K562 (cell line): ENCODE measurements at regions not wholly inside any gene's neighbourhood (a gene's known extent, or its start where the extent isn't known, plus 50 kb on each side); places are given as distances from the start of the nearest gene placed in this dataset.

Experiments
- ATAC-seq: fragments of 200-7000 bp; cut with Tn5 transposase; 3 replicates; pipeline ENCODE4 v1.9.1; 2020; ENCODE audit warnings: moderate library complexity
- BruUV-seq: library from RNA; stranded (reverse); fragments of 400-500 nt; replicated peaks from 2 replicates; lab custom pipeline; 2021; lab: Mats Ljungman, UMichigan
- CTCF ChIA-PET: fragments of 300-600 bp; formaldehyde crosslinking; extraction: SDS; loops from one replicate; lab custom pipeline; 2021; ENCODE audit warnings: low intra/inter-chr PET ratio; lab: Yijun Ruan, JAX
- POLR2A ChIA-PET: fragments of 300-600, 350-650 bp; sonication (Branson Sonifier 250); formaldehyde crosslinking; extraction: SDS; loops from one replicate; lab custom pipeline; 2021; ENCODE audit warnings: antibody characterized with exemption, inconsistent platforms; lab: Yijun Ruan, JAX
- DNase-seq, 4 experiments: peaks; one replicate each; pipeline versions ENCODE4 v3.0.0 to v3.0.0-alpha.2; 2011 to 2018; ENCODE audit warnings: low spot score in 3 of 4, mixed read lengths in 3 of 4; ENCODE audit errors: extremely low read depth in 1 of 4
- FAIRE-seq: peaks from 2 replicates; lab custom pipeline; 2011; peaks lifted over from hg19 to GRCh38; lab: Jason Lieb, UNC
- H2AFZ ChIP-seq: 2 replicates; pipeline ENCODE4 v1.6.0; 2011; ENCODE audit warnings: low read depth, low read length, control low read depth, inconsistent platforms
- H3K27ac ChIP-seq: fragments of 200-600 bp; 3 replicates; pipeline ENCODE4 v1.8.0; 2011; ENCODE audit warnings: low read depth, mild to moderate bottlenecking, control low read depth, inconsistent platforms, low read length, moderate library complexity, mixed read lengths; ENCODE audit errors: extremely low read depth
- H3K27me3 ChIP-seq, 2 experiments: fragments of 300-600 bp in 1 of 2; 2 replicates in 1 of 2; 3 replicates in 1 of 2; pipeline versions ENCODE4 v1.6.0 to v1.8.0; 2011; ENCODE audit warnings: inconsistent platforms in 2 of 2, low read length in 2 of 2, mild to moderate bottlenecking in 1 of 2, mixed read lengths in 1 of 2, moderate library complexity in 1 of 2; ENCODE audit not compliant: control insufficient read depth in 2 of 2, insufficient read depth in 2 of 2
- H3K36me3 ChIP-seq: fragments of 300-600 bp; 3 replicates; pipeline ENCODE4 v1.8.0; 2011; ENCODE audit warnings: mild to moderate bottlenecking, low read length, inconsistent platforms; ENCODE audit not compliant: control insufficient read depth, insufficient read depth
- H3K4me1 ChIP-seq, 2 experiments: fragments of 200-600 bp in 1 of 2; replicated peaks in 1 of 2; 2 replicates in 1 of 2; 3 replicates in 1 of 2; pipeline versions ENCODE4 v1.5.1 to v1.8.0; 2011; ENCODE audit warnings: inconsistent platforms in 2 of 2, low read length in 2 of 2, mild to moderate bottlenecking in 1 of 2, mixed read lengths in 1 of 2, moderate library complexity in 1 of 2; ENCODE audit not compliant: control insufficient read depth in 2 of 2, insufficient read depth in 2 of 2
- H3K4me2 ChIP-seq: 2 replicates; pipeline ENCODE4 v1.6.1; 2011; ENCODE audit warnings: low read length, control low read depth, inconsistent platforms, mixed read lengths; ENCODE audit not compliant: insufficient read depth
- H3K4me3 ChIP-seq: fragments of 200-600 bp; sonication (generic), shearing (Covaris generic); 2 replicates; pipeline ENCODE4 v1.5.1; 2016; ENCODE audit warnings: control low read depth, inconsistent platforms
- H3K79me2 ChIP-seq: fragments of 200-600 bp; 3 replicates; pipeline ENCODE4 v1.8.0; 2011; ENCODE audit warnings: low read length, inconsistent platforms; ENCODE audit not compliant: control insufficient read depth, insufficient read depth
- H3K9ac ChIP-seq, 2 experiments: 2 replicates each; pipeline versions ENCODE4 v1.6.0 to v1.6.1; 2011; ENCODE audit warnings: low read depth in 2 of 2, low read length in 2 of 2, control low read depth in 1 of 2, inconsistent platforms in 1 of 2, mild to moderate bottlenecking in 1 of 2, mixed read lengths in 1 of 2; ENCODE audit not compliant: insufficient read depth in 1 of 2
- H3K9me1 ChIP-seq: one replicate; pipeline ENCODE4 v1.6.0; 2011; ENCODE audit warnings: inconsistent platforms, mild to moderate bottlenecking, low read length, moderate library complexity; ENCODE audit not compliant: control insufficient read depth, insufficient read depth
- H3K9me3 ChIP-seq: replicated peaks from 2 replicates; pipeline ENCODE4 v1.5.1; 2011; ENCODE audit warnings: low read depth, low read length, inconsistent platforms; ENCODE audit not compliant: control insufficient read depth, insufficient read depth
- H4K20me1 ChIP-seq: replicated peaks from 2 replicates; pipeline ENCODE4 v1.6.1; 2011; ENCODE audit warnings: low read length, inconsistent platforms, mixed read lengths; ENCODE audit not compliant: control insufficient read depth, insufficient read depth
- E2F3 ChIP-seq: fragments of 250-450 bp; sonication (Bioruptor Pico); IDR thresholded peaks from 2 replicates; pipeline ENCODE4 v1.4.0; 2020; ENCODE audit warnings: mild to moderate bottlenecking
- ELK3 ChIP-seq: fragments of 450-650 bp; formaldehyde crosslinking; IDR thresholded peaks from 2 replicates; pipeline ENCODE4 v1.4.0; 2020; ENCODE audit warnings: mild to moderate bottlenecking
- LARP7 ChIP-seq: fragments of 450-650 bp; IDR thresholded peaks from 2 replicates; pipeline ENCODE4 v1.6.1; 2016
- PHB ChIP-seq: fragments of 250-450 bp; sonication (Bioruptor Pico); IDR thresholded peaks from 2 replicates; pipeline ENCODE4 v1.5.0; 2021
- PURB ChIP-seq: sonication (generic); formaldehyde crosslinking; IDR thresholded peaks from 2 replicates; pipeline ENCODE4 v1.9.0; 2021; ENCODE audit warnings: low read depth, mild to moderate bottlenecking, missing genetic modification reagents
- SNRNP70 ChIP-seq: fragments of 200-400 bp; formaldehyde crosslinking; optimal IDR thresholded peaks from 2 replicates; pipeline ENCODE3; 2017; ENCODE audit warnings: low read depth, low read length
- SP1 ChIP-seq: sonication (generic); formaldehyde crosslinking; IDR thresholded peaks from 2 replicates; pipeline ENCODE4 v1.8.1; 2022; ENCODE audit warnings: mild to moderate bottlenecking, missing genetic modification reagents
- XRCC3 ChIP-seq: fragments of 450-650 bp; IDR thresholded peaks from 2 replicates; pipeline ENCODE4 v1.6.1; 2017; ENCODE audit warnings: mild to moderate bottlenecking, moderate library complexity
- ZBTB43 ChIP-seq: sonication (generic); formaldehyde crosslinking; IDR thresholded peaks from 2 replicates; pipeline ENCODE4 v1.8.0; 2023; ENCODE audit warnings: mild to moderate bottlenecking, missing genetic modification reagents
- ZNF146 ChIP-seq: IDR thresholded peaks from one replicate; pipeline ENCODE4 v1.6.1; 2018; ENCODE audit warnings: missing compliant biosample characterization; ENCODE audit not compliant: unreplicated experiment
- ZNF280A ChIP-seq: fragments of 450-650 bp; IDR thresholded peaks from 2 replicates; pipeline ENCODE4 v1.6.1; 2018; ENCODE audit warnings: mild to moderate bottlenecking, low read depth; ENCODE audit not compliant: partially characterized antibody
- ZNF282 ChIP-seq: sonication (generic); formaldehyde crosslinking; IDR thresholded peaks from 2 replicates; pipeline ENCODE4 v1.8.1; 2023; ENCODE audit warnings: missing genetic modification reagents
- WGBS: fragments of 100-300 bp; shearing (Covaris generic); methylation state at CpG from one replicate; pipeline ENCODE4 v1.1.6; 2016; ENCODE audit warnings: low coverage, mixed read lengths; ENCODE audit not compliant: insufficient coverage; ENCODE audit errors: missing lambda C conversion rate; 5-methylcytosine and 5-hydroxymethylcytosine counted together
- in situ Hi-C: fragments of 300-500 bp; cut with MboI; formaldehyde crosslinking; loops from 4 replicates; pipeline ENCODE4 v1.15.0; 2018; ENCODE audit warnings: inconsistent platforms, mixed read lengths
- intact Hi-C: fragments of 100-400 bp; cut with micrococcal nuclease; formaldehyde crosslinking; loops from 2 replicates; pipeline ENCODE4 v1.14.2; 2022

- 2% methylated on average over 3 of the region's 3 CpGs for WGBS
- no peak for ATAC-seq
- no peak overlapping the region for H3K4me3 ChIP-seq
Measured at GRCh38 chr12:78703820-78704525, 160.6 kb upstream of the SYT1 start.

GRCh38 chr12:78711954-78712353 is 152.6 kb upstream of the SYT1 start:
- intact Hi-C loops, result no loop called here
- 0% methylated on average over 4 of the region's 4 CpGs for WGBS
- H3K4me3 ChIP-seq, result no peak overlapping the region
- no peak for FAIRE-seq
- H3K9me3 ChIP-seq, result no peaks in the 10 kb centered on the region
- no peak overlapping the region for H2AFZ ChIP-seq
- no peak for ATAC-seq
- no peaks in the 10 kb centered on the region for H3K9me1 ChIP-seq
- no peak overlapping the region for H3K27ac ChIP-seq
- ChIA-PET POLR2A (no interaction called here), CTCF (no interaction called here)
- H3K4me2 ChIP-seq, result no peak overlapping the region
- no peaks in the 10 kb centered on the region for H3K27me3 ChIP-seq
- in situ Hi-C loops, result no loop called here
- H3K36me3 ChIP-seq, result no peaks in the 10 kb centered on the region
- H4K20me1 ChIP-seq, result no peaks in the 10 kb centered on the region
- no peaks in the 10 kb centered on the region for H3K79me2 ChIP-seq
- no TSS peak for BruUV-seq
- no peaks in the 10 kb centered on the region for H3K4me1 ChIP-seq
- H3K9ac ChIP-seq, result no peak overlapping the region
- no peak for DNase-seq
- TF ChIP-seq PURB (CRISPR knock-in tag) (no peak), ZBTB43 (no peak), ELK3 (CRISPR knock-in tag) (no peak), E2F3 (CRISPR knock-in tag) (no peak), ZNF280A (no peak), LARP7 (no peak), ZNF282 (CRISPR knock-in tag) (no peak), SP1 (no peak), XRCC3 (no peak), SNRNP70 (no peak)

More at GRCh38 chr12:78703820-78704525, 160.6 kb upstream of the SYT1 start:
- FAIRE-seq, result no peak
- no peaks in the 10 kb centered on the region for H3K79me2 ChIP-seq
- H3K27me3 ChIP-seq, result no peaks in the 10 kb centered on the region
- H3K4me1 ChIP-seq, result no peaks in the 10 kb centered on the region
- H3K36me3 ChIP-seq, result no peaks in the 10 kb centered on the region
- H4K20me1 ChIP-seq, result no peaks in the 10 kb centered on the region
- H3K9me3 ChIP-seq, result no peaks in the 10 kb centered on the region
- no peak for DNase-seq
- no peak overlapping the region for H2AFZ ChIP-seq
- no peak overlapping the region for H3K9ac ChIP-seq
- POLR2A ChIA-PET, result no interaction called here
- H3K27ac ChIP-seq, result no peak overlapping the region
- no TSS peak for BruUV-seq
- no peaks in the 10 kb centered on the region for H3K9me1 ChIP-seq
- CTCF ChIA-PET, result no interaction called here
- TF ChIP-seq PHB (CRISPR knock-in tag) (no peak), ZNF146 (CRISPR knock-in tag) (no peak)
- no peak overlapping the region for H3K4me2 ChIP-seq
- in situ Hi-C loops (no loop called here), intact Hi-C loops (no loop called here)
